Head of caudate nucleus (tissue), 42 donors: ENCODE measurements at regions not wholly inside any gene's neighbourhood (a gene's known extent, or its start where the extent isn't known, plus 50 kb on each side); places are given as distances from the start of the nearest gene placed in this dataset.
"Not testable (repeated sequence)": the region's sequence is repeated elsewhere in the genome, so short reads cannot be mapped to it uniquely, and the experiment has no call there.

Experiments
- DNase-seq, 42 donors: peaks; one replicate each; pipeline versions ENCODE4 v3.0.0 to v3.0.0-alpha.2; 2020 to 2021; ENCODE audit warnings: mixed read lengths in 7 of 42
- intact Hi-C: fragments of 100-400 bp; cut with DNase I; formaldehyde crosslinking; loops from one replicate; pipeline ENCODE4 v1.15.0; 2022

DNA sequence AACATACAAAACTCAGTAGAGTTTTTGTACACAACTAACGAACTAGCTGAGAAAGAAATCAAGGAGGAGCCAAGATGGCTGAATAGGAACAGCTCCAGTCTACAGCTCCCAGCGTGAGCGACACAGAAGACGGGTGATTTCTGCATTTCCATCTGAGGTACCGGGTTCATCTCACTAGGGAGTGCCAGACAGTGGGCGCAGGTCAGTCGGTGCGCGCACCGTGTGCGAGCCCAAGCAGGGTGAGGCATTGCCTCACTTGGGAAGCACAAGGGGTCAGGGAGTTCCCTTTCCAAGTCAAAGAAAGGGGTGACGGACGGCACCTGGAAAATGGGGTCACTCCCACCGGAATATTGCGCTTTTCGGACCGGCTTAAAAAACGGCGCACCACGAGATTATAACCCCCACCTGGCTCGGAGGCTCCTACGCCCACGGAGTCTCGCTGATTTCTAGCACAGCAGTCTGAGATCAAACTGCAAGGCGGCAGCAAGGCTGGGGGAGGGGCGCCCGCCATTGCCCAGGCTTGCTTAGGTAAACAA is 200.3 kb downstream of the NKX6-1 start:
- DNase-seq, intact Hi-C loops: not testable (repeated sequence)

DNA sequence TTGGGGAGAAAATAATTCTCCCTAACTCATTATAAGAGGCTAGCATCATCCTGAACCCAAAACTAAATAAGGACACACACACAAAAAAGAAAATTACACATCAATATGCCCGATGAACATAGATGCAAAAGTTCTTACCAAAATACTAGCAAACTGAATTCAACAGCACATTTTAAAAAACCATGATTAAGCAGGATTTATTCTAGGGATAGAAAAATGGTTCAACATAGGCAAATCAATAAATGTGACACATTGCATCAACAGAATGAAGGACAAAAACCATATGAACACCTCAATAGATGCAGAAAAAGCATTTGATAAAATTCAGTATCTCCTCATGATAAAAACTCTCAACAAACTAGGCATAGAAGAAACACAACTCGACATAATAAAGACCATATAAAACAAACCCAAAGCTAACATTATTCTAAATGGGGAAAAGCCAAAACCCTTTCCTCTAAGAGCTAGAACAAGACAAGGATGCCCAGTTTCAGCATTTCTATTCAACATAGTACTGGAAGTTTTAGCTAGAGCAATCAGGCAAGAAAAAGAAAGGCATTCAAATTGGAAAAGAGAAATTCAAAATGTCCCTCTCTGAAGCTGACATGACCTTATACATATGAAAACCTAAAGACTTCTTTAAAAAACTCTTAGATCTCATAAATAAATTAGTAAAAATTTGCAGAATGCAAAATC is 200.9 kb downstream of the NKX6-1 start:
- DNase-seq, result no peak
- intact Hi-C loops, result no loop called here

DNA sequence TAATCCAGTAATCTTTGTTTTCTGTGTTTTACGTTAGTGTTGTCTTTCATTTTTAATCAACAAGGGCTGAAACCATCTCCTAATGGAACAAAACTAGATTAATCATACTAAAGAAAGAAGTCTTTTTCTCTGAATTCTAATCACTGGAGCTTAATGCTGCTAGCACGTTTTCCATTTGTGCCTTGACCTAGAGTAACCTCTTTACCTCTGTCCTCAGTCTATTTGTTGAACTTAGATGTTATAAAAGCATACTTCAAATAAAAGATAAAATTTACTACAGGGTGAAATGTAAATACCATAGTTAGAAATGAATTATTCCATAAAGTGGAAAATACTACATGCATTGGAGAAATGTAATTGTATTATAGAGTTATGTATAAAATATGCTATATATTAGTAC is 207.1 kb downstream of the NKX6-1 start:
- DNase-seq, result no peak
- intact Hi-C loops, result no loop called here

DNA sequence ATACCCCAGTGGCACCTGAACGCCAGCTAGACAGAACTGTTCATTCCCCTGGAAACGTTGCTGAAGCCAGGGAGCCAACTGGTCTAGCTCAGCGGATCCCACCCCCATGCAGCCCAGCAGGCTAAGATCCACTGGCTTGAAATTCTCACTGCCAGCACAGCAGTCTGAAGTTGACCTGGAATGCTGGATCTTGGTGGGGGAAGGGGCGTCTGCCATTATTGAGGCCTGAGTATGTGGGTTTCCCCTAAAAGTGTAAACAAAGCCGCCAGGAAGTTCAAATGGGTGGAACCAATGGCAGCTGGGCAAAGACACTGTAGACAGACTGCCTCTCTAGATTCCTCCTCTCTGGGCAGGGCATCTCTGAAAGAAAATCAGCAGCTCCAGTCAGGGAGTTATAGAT is 213.0 kb downstream of the NKX6-1 start:
- no peak for DNase-seq
- intact Hi-C loops, result no loop called here

DNA sequence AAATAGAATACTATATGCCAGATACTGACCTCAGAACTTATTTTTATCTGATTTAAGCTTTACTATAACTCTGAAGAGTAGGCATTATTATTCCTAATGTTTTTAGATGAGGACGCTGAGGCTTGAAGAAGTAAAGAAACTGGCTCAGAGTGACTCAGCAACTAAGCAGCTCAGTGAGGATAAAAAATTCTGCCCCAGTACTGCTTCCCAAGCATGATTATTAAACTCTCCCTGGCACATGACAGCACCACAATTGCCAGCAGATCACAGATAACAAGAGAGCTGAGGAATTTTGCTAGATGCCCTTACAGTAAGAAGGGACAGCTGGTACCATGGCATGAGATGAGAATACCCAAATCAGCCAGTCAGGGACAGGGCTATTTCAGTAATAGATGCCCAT is 219.4 kb downstream of the NKX6-1 start:
- intact Hi-C loops, result no loop called here
- DNase-seq, result no peak

DNA sequence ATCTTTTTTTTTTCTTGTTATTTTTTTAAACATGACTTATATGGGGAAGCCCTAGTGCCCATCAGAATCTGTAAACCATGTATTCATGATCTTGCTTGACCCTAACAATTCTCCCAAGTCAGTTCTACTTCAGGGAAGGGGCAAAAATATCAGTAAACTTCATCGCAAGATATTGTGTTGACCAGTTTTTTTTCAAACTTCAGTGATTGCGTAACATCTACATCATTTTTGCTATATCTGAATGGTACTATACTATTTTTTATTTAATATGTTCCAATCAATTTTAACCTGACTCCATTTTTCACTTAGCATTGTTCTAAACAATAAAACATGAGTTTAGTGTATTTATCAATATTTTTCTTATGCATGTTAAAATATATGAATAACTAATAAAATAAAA is 221.2 kb downstream of the NKX6-1 start:
- no peak for DNase-seq
- intact Hi-C loops, result no loop called here

DNA sequence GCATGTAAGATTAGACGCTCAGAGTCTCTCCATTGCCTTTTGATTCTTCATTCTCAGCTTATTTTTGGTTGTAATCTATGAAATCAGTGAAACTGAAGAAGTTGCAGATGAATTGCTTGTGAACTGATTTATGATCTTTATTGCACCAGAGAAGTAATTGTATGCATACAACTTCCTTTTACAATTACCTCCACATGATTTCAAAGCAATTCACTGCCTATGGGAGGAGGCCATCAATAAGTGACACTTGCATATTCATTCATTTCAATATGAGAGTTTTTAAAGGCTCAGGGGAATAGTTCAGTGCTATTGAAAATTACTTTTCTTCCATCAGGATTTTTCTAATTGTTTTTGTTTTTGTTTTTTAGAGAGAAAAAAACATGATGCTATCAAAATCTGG is 222.3 kb downstream of the NKX6-1 start:
- intact Hi-C loops, result no loop called here
- no peak for DNase-seq

DNA sequence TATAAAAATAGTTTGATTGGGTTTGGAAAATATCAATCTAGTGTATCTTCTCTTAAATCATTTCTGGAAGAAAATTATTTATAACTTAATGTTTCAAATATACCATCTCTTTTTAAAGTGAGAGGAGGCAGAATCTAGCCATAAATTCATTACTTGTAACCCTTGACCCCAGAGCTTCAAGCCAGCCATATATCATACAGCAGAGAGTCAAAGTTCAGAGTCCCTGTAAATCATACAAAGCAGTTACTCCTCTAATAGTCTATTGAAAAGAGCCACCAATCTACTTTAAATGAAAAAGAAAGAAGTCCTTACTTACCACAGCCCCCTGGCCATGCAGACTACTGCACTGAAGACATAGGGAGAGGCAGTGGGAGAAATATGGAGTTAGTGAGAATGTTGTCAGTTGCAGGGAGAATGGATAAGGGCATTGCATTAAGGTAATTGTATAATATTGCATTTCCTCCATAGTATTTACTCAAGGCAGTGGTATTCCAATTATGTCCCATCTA is 229.5 kb downstream of the NKX6-1 start:
- no peak for DNase-seq
- intact Hi-C loops, result no loop called here

DNA sequence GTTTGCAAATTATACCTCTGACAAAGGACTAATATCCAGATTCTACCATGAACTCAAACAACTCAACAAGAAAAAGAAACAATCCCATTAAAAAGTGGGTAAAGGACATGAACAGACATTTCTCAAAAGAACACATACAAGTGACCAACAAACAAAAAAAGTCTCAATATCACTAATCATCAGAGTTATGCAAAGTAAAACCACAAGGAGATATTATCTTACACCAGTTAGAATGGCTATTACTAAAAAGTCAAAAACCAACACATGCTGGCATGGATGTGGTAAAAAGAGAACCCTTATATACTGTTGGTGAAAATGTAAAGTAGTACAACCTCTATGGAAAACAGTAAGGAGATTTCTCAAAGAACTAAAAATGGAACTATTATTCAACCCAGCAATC is 234.4 kb downstream of the NKX6-1 start:
- DNase-seq, result no peak
- intact Hi-C loops, result no loop called here

DNA sequence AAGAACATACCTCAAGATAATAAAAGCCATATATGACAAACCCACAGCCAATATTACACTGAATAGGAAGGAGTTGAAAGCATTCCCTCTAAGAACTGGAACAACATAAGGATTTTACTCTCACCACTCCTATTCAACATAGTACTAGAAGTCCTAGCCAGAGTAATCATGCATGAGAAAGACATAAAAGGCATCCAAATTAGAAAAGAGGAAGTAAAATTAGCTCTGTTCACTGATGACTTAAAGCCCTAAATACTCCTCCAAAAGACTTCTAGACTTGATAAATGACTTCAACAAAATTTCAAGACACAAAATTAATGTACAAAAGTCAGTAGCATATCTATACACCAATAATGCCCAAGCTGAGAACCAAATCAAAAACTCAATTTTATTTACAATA is 235.7 kb downstream of the NKX6-1 start:
- intact Hi-C loops, result no loop called here
- no peak for DNase-seq

DNA sequence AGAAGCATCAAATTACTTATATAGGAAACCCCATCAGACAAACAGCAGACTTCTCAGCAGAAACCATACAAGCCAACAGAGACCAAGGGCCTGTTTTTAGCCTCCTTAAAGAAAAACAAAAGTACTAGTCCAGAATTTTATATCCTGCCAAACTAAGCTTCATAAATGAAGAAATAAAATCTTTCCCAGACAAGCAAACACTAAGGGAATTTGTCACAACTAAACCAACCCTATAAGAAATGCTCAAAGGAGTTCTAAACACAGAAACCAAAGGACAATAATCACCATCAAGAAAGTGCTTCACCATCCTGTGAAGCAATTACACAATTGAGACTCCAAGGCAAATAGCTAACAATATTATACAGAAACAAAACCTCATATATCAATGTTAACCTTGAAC is 238.6 kb downstream of the NKX6-1 start:
- intact Hi-C loops, result no loop called here
- no peak for DNase-seq

DNA sequence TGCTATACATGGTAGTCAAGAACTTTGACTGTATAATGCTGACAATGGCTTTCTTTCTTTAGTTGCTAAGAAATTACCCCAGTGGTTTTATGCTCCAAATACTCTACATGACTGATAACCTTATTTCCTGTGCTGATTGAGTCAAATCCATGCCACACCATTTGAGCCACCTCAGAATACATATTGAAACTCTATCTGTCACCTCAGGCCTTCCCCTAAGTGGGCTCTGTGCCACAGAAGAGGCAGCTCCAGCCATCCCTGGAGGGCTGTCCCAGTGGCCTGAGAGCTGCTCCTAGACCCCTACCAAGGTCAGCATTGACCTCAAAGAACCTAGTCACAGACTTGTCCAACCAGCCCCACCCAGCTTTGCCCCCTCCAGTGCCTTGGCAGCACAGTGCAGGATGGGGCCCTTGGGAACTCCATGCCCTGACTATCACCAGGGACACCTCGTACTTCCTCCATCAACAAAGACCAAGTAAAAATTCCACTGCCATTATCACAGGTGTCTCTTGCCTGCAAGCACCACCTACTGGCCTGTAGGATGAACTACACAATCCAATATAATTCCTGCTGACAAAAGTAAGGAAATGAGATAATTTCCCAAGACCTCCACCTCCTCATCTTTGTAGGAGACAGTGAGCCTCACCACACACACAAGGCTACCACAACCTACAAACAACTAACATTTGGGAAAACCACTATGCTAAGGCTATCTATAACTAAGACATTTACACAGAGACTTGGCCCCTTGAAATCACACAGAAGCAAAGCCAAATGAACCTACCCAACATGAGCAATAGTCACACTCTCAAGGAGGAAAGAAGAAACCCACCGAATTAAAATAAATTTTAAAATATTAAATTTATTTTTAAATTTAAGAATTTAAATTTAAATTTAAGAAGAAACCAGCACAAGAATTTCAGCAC is 239.9 kb downstream of the NKX6-1 start:
- intact Hi-C loops, result no loop called here
- no peak for DNase-seq

DNA sequence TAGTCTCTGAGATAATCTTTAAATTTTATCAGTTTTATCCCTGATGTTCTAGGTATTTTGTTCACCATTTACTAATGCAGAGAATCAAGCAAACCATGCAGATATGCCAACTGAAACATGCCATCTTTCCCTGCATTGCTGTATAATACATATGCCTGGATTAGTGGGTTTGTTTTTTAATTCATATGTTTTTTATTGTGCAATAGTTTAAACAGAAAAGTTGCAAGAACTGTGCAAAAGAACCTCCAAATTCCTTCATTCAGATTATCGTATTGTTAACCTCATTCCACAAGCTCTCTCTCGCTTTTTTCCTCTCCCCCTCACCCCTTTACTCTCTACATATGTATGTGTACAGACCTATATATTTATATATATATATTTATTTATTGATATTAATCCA is 244.6 kb downstream of the NKX6-1 start:
- DNase-seq, result no peak
- intact Hi-C loops, result no loop called here

DNA sequence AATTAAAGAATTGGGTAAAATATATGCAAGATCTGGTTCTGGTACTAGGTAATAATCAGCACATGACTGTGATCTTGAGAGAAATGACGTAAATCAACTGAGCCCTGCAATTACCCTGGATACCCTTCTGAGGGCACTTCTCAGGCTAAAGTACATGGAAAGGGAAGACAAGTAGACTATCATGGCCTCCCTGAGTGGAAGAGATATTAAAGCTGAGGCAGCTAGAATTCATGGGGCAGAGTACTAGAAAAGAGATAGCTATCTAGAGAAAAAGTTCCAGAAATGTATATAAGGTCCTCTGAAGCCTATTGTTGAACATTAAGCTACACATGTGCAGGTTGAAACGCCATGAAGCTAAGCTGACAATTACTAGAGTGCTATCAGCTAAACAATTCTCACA is 249.6 kb downstream of the NKX6-1 start:
- intact Hi-C loops, result no loop called here
- no peak for DNase-seq

DNA sequence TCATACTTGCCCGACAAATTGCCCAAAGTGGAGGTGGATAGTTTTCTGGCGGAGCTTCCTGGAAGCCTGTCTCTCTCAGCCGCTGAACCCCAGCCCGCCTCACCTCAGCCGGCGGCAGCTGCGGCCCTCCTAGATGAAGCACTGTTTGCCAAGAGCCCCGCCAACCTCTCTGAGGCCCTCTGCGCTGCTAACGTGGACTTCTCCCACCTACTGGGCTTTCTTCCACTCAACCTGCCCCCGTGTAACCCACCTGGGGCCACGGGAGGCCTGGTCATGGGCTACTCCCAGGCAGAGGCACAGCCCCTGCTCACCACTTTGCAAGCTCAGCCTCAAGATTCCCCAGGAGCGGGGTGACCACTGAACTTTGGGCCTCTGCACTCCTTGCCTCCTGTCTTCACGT is 254.1 kb downstream of the NKX6-1 start:
- intact Hi-C loops, DNase-seq: not testable (repeated sequence)

DNA sequence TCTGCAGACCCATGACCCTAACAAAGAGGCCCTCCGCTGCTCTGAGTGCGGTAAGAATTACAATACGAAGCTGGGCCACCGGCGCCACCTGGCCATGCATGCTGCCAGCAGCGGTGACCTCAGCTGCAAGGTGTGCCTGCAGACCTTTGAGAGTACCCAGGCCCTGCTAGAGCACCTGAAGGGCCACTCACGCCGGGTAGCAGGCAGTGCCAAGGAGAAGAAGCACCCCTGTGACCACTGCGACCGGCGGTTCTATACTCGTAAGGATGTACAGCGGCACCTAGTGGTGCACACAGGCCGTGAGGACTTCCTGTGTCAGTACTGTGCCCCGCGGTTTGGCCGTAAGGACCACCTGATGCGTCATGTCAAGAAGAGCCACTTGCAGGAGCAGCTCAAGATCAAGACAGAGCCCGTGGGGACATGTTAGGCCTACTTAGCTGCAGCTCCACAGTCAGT is 254.7 kb downstream of the NKX6-1 start:
- not testable (repeated sequence) for DNase-seq

DNA sequence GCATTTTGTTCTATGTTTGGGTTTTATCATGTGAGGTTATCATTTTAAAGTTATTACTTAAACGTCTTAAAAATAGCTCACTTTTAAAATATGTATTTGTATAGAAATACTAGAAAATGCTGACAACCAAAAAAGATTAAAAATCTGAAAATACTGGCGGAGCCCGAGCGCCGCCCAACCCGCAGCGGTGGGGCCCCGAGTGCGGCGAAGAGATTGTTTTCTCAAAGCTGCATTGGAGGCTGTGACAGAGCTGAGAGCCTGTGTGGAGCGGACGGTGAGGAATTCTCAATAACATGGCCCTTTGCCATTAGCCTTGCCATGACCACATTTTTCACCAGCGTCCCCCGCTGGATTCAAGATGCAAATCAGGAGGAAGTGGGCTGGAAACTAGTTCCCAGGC is 255.4 kb downstream of the NKX6-1 start:
- intact Hi-C loops, result no loop called here
- DNase-seq, result no peak

More for the DNA sequence above, 254.7 kb downstream of the NKX6-1 start:
- intact Hi-C loops, result not testable (repeated sequence)

DNA sequence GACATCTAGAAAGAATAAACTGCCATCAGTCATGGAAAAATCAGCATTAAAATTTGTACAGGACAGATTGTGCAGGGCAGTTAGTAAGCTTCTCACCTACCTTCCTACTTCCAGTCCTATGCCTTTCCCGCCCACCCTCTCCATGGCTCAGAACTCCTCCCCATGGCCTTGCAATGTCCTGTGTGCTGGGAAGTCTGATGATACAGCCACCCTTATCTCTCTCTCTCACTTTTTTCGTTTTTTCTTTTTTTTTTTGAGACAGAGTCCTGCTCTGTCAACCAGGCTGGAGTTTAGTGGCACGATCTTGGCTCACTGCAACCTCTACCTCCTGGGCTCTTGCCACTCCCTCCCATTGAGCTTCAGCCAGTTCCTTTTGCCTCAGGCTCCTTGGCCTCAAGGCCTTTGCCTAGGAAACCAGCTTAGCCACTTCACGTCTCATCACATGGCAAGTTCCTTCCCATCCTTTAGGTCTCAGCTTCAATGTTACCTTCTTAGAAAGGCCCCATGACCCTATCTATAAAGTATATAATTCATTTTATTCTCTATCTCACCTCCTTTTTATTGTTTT is 259.7 kb downstream of the NKX6-1 start:
- no peak for DNase-seq

DNA sequence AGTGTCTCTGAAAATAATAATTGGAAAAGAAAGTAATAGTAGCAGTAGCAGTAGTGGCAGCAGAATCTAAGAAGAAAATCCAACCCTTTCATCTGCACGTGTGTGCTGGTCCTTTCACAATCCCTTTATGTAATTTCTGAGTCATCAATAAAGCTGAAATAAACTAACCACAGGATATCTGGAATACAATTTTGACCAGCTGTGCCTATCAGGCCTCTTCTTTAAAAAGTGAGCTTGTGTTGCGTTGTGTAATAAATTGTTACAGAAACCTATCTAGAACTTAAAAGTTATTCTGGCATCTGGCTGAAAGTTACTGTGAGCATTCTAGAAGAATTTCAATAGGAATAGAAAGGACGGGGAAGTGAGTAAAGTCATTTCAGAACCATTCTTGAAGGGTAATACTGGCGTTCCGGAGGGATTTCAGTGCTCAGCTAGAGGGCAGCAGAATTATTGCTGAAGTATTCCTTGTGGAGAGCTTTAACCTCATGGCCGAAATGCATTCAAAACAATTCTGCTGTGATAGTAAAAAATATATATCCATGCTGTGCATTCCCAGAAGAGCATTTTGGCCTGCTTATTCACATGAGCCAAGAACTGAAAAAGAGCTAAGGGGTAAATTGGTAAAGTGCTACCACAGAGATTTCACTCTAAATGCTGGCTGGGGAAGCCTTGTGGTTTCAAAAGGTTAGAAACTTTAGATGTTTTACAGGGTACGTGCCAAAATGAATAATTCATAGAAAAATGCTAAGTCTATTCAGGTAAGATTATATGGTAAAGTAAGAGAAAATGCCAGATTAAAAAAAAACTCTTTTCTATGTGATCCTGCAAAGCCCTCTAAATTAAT is 260.6 kb downstream of the NKX6-1 start:
- no peak for DNase-seq
- intact Hi-C loops, result no loop called here

More for the DNA sequence above, 259.7 kb downstream of the NKX6-1 start:
- intact Hi-C loops, result no loop called here
